PC-9 (cell line): ENCODE measurements at regions not wholly inside any gene's neighbourhood (a gene's known extent, or its start where the extent isn't known, plus 50 kb on each side); places are given as distances from the start of the nearest gene placed in this dataset.

Experiments
- BruUV-seq: library from RNA; stranded (reverse); fragments of 400-500 nt; replicated peaks from 2 replicates; lab custom pipeline; 2021; lab: Mats Ljungman, UMichigan
- CTCF ChIA-PET: fragments of 300-600 bp; sonication (Branson Sonifier 250); formaldehyde crosslinking; loops from one replicate; lab custom pipeline; 2022; ENCODE audit warnings: antibody characterized with exemption; lab: Charles Lee
- POLR2A ChIA-PET: fragments of 300-600 bp; sonication (Branson Sonifier 250); formaldehyde crosslinking; loops from one replicate; lab custom pipeline; 2022; ENCODE audit warnings: antibody characterized with exemption; ENCODE audit not compliant: unreplicated experiment; lab: Charles Lee
- DNase-seq, 2 experiments: peaks; one replicate each; pipeline versions ENCODE4 v3.0.0 to v3.0.0-alpha.2; 2015 to 2022; ENCODE audit warnings: mixed read lengths in 1 of 2
- H2AFZ ChIP-seq: fragments of 200-600 bp; sonication (generic); 2 replicates; pipeline ENCODE4 v1.8.1; 2017; ENCODE audit warnings: antibody characterized with exemption
- H3F3A ChIP-seq: fragments of 200-600 bp; sonication (generic); 2 replicates; pipeline ENCODE4 v1.8.1; 2017; ENCODE audit warnings: antibody characterized with exemption, mild to moderate bottlenecking, low read depth; ENCODE audit not compliant: insufficient read depth
- H3K27ac ChIP-seq: fragments of 200-600 bp; sonication (generic); 2 replicates; pipeline ENCODE4 v1.6.1; 2016; ENCODE audit warnings: mixed run types
- H3K27me3 ChIP-seq: fragments of 200-600 bp; sonication (generic); 2 replicates; pipeline ENCODE4 v1.6.1; 2016; ENCODE audit warnings: low read depth, mixed run types; ENCODE audit not compliant: insufficient read depth
- H3K36me3 ChIP-seq: fragments of 200-600 bp; sonication (generic); 2 replicates; pipeline ENCODE4 v1.6.1; 2016; ENCODE audit warnings: low read depth, mixed run types
- H3K4me1 ChIP-seq: fragments of 200-600 bp; sonication (generic); replicated peaks from 2 replicates; pipeline ENCODE4 v1.6.1; 2016; ENCODE audit warnings: mixed run types; ENCODE audit not compliant: insufficient read depth
- H3K4me2 ChIP-seq: fragments of 200-600 bp; sonication (generic); 2 replicates; pipeline ENCODE4 v1.6.1; 2017; ENCODE audit warnings: mixed run types
- H3K4me3 ChIP-seq: fragments of 200-600 bp; sonication (generic); 2 replicates; pipeline ENCODE4 v1.6.1; 2016; ENCODE audit warnings: mixed run types
- H3K79me2 ChIP-seq: fragments of 200-600 bp; sonication (generic); 2 replicates; pipeline ENCODE4 v1.6.1; 2017; ENCODE audit warnings: low read depth, mixed run types
- H3K9me2 ChIP-seq: fragments of 200-600 bp; sonication (generic); 2 replicates; pipeline ENCODE4 v1.8.1; 2017; ENCODE audit warnings: mild to moderate bottlenecking; ENCODE audit not compliant: insufficient read depth
- H3K9me3 ChIP-seq: fragments of 200-600 bp; sonication (generic); 2 replicates; pipeline ENCODE4 v1.8.1; 2016; ENCODE audit warnings: low read depth; ENCODE audit not compliant: insufficient read depth
- H4K20me1 ChIP-seq: fragments of 200-600 bp; sonication (generic); 2 replicates; pipeline ENCODE4 v1.8.1; 2017; ENCODE audit not compliant: insufficient read depth
- CTCF ChIP-seq: fragments of 200-600 bp; sonication (generic); conservative IDR thresholded peaks from 2 replicates; pipeline ENCODE4 v1.6.1; 2017; ENCODE audit warnings: mixed run types, antibody characterized with exemption, mild to moderate bottlenecking, moderate library complexity
- EZH2 ChIP-seq: fragments of 200-600 bp; sonication (generic); IDR thresholded peaks from 2 replicates; pipeline ENCODE4 v1.8.0; 2017; ENCODE audit warnings: antibody characterized with exemption, low read depth
- intact Hi-C: fragments of 100-400 bp; cut with micrococcal nuclease; formaldehyde crosslinking; loops from one replicate; pipeline ENCODE4 v1.10.0; 2022; ENCODE audit not compliant: unreplicated experiment

GRCh38 chr15:91522605-91523332 lies 330.7 kb upstream of the SLCO3A1 start:
- no peaks in the 10 kb centered on the region for H4K20me1 ChIP-seq
- no TSS peak for BruUV-seq
- TF ChIP-seq EZH2 = no peak
- peak; percentile 48 for TF ChIP-seq CTCF
- H3K27ac ChIP-seq = peak overlapping the region; percentile 56
- H3K4me1 ChIP-seq = peaks cover 9% of the 10 kb centered on the region
- H3K9me2 ChIP-seq = no peaks in the 10 kb centered on the region; the same call in 1 of the 2 replicates
- H3K36me3 ChIP-seq = no peaks in the 10 kb centered on the region
- no peak overlapping the region for H2AFZ ChIP-seq
- H3K4me3 ChIP-seq = no peak overlapping the region
- ChIA-PET POLR2A (no interaction called here), CTCF (interaction anchor here (0.7 kb wide), 1 partner anchor 618 kb away, joined by 3 read pairs; no protein-coding TSS in a partner anchor)
- no peaks in the 10 kb centered on the region for H3K79me2 ChIP-seq
- H3K27me3 ChIP-seq = no peaks in the 10 kb centered on the region
- H3F3A ChIP-seq = peaks cover 4% of the 10 kb centered on the region; the same call in 1 of the 2 replicates
- no peak for DNase-seq
- peak overlapping the region; percentile 1; the same call in 1 of the 2 replicates for H3K4me2 ChIP-seq
- H3K9me3 ChIP-seq = no peaks in the 10 kb centered on the region; the same call in 1 of the 2 replicates
- intact Hi-C loops = loop anchor here (1.0 to 2.0 kb wide), 3 partner anchors 66 to 560 kb away; no protein-coding TSS in a partner anchor

- no peaks in the 10 kb centered on the region for H3K79me2 ChIP-seq
- H2AFZ ChIP-seq = no peak overlapping the region
- H4K20me1 ChIP-seq = no peaks in the 10 kb centered on the region
- H3K4me1 ChIP-seq = peaks cover 9% of the 10 kb centered on the region
- no peak for DNase-seq
- no peaks in the 10 kb centered on the region for H3K36me3 ChIP-seq
- no peak overlapping the region for H3K4me3 ChIP-seq
- H3K9me2 ChIP-seq = no peaks in the 10 kb centered on the region; the same call in 1 of the 2 replicates
- CTCF ChIA-PET = interaction anchor here (0.7 kb wide), 1 partner anchor 618 kb away, joined by 3 read pairs; no protein-coding TSS in a partner anchor
- H3K27me3 ChIP-seq = no peaks in the 10 kb centered on the region
- no TSS peak for BruUV-seq
- POLR2A ChIA-PET = no interaction called here
- intact Hi-C loops = loop anchor here (2.0 kb wide), 1 partner anchor 559 kb away; no protein-coding TSS in a partner anchor
- peaks cover 4% of the 10 kb centered on the region; the same call in 1 of the 2 replicates for H3F3A ChIP-seq
- H3K9me3 ChIP-seq = no peaks in the 10 kb centered on the region; the same call in 1 of the 2 replicates
- no peak for TF ChIP-seq CTCF
- TF ChIP-seq EZH2 = no peak
- H3K27ac ChIP-seq = no peak overlapping the region
- H3K4me2 ChIP-seq = no peak overlapping the region
Observed at GRCh38 chr15:91523596-91523995, 329.9 kb upstream of the SLCO3A1 start.

- no peaks in the 10 kb centered on the region for H3K79me2 ChIP-seq
- H3K27ac ChIP-seq = no peak overlapping the region
- POLR2A ChIA-PET = no interaction called here
- no peak overlapping the region for H2AFZ ChIP-seq
- no peak overlapping the region for H3K4me2 ChIP-seq
- intact Hi-C loops = no loop called here
- no peak overlapping the region for H3K4me3 ChIP-seq
- H3K9me3 ChIP-seq = no peaks in the 10 kb centered on the region; the same call in 1 of the 2 replicates
- H3K9me2 ChIP-seq = no peaks in the 10 kb centered on the region; the same call in 1 of the 2 replicates
- no peaks in the 10 kb centered on the region for H3K36me3 ChIP-seq
- no TSS peak for BruUV-seq
- CTCF ChIA-PET = no interaction called here
- peaks cover 4% of the 10 kb centered on the region; the same call in 1 of the 2 replicates for H3F3A ChIP-seq
- no peaks in the 10 kb centered on the region for H4K20me1 ChIP-seq
- H3K27me3 ChIP-seq = no peaks in the 10 kb centered on the region
- TF ChIP-seq CTCF (no peak), EZH2 (no peak)
- no peak for DNase-seq
- H3K4me1 ChIP-seq = peaks cover 9% of the 10 kb centered on the region
Observed at GRCh38 chr15:91524534-91524933, 329.0 kb upstream of the SLCO3A1 start.
